Epithelial cell of esophagus (primary cell): ENCODE measurements at regions not wholly inside any gene's neighbourhood (a gene's known extent, or its start where the extent isn't known, plus 50 kb on each side); places are given as distances from the start of the nearest gene placed in this dataset.

Experiments used
- DNase-seq: peaks from one replicate; pipeline ENCODE4 v3.0.0; 2010; ENCODE audit warnings: low read depth
- H3K4me3 ChIP-seq: 2 replicates; pipeline ENCODE4 v1.5.1; 2011; ENCODE audit warnings: mild to moderate bottlenecking, low read length, control low read depth
- CTCF ChIP-seq: IDR thresholded peaks from 2 replicates; pipeline ENCODE4 v1.5.1; 2011; ENCODE audit warnings: low read depth, mild to moderate bottlenecking, low read length, control low read depth, inconsistent platforms; ENCODE audit not compliant: insufficient read depth; ENCODE audit errors: missing control alignments

GRCh38 chr2:183927406-183928325 lies 670.7 kb upstream of the ZNF804A start:
- DNase-seq, result peak; percentile 46
- H3K4me3 ChIP-seq, result no peak overlapping the region
- no peak for TF ChIP-seq CTCF

GRCh38 chr2:183935005-183935404 lies 663.3 kb upstream of the ZNF804A start:
- DNase-seq, result peak; percentile 71
- TF ChIP-seq CTCF, result no peak
- no peak overlapping the region for H3K4me3 ChIP-seq

DNA sequence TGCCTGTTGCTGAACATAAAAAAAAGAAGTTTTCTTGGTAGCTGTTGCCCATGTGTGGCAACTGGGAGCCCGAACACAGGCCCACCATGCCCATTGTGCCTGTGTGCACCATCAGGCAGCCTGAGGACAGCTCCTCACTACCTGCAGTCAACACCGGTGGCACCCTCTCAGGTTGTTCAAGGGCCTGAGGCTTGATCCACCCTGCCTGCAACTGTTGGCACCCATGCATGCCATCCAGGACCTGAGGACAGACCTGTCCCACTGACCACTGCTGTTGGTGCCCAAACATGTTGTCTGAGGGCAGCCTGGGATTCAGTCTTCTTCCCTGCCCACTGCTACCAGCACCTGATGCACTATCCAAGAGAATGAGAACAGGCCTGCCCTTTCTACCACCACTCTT lies 661.1 kb upstream of the ZNF804A start:
- DNase-seq, result no peak
- no peak overlapping the region for H3K4me3 ChIP-seq
- no peak for TF ChIP-seq CTCF

- TF ChIP-seq CTCF, result no peak
- DNase-seq, result no peak
- no peak overlapping the region for H3K4me3 ChIP-seq
These were observed 652.1 kb upstream of the ZNF804A start for GRCh38 chr2:183946193-183946592.

DNA sequence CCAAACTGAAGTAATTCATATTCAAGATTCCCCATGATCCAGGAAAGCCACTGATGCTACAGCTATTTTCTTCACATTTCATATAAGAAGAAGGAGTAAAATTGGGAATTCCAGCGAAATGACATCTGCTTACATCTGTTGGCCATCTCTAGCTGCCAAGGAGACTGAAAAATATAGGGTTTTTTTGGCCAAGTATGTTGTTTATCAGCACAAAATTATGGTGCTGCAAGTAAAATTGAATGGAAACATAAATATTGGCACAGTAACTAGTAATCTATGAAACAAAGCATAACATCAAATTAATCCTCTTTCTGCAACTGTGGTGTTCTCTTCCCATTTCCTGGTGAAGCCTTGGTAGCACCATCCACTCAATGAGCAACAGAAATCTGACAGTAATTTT lies 649.5 kb upstream of the ZNF804A start:
- TF ChIP-seq CTCF, result no peak
- DNase-seq, result no peak
- H3K4me3 ChIP-seq, result no peak overlapping the region

DNA sequence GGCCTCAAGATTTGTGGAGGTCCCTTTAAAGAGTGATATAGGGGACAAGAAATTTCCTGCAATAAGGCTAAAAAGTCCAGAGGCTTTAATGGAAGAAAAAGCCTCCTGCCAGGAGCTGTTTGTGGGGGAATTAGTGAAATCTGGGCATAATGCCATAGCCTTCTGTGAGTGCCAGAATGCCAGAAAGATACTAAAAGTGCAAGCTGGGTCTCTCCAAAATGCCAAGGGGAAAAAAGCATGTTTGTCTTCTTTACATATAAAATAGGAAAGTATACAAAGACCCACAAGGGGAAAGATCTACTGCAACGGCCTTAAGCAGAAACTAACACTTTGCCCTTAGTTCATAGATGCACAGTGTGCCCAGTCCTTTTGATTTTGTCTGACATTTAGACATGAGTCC lies 647.7 kb upstream of the ZNF804A start:
- no peak for DNase-seq
- TF ChIP-seq CTCF, result no peak
- no peak overlapping the region for H3K4me3 ChIP-seq

DNA sequence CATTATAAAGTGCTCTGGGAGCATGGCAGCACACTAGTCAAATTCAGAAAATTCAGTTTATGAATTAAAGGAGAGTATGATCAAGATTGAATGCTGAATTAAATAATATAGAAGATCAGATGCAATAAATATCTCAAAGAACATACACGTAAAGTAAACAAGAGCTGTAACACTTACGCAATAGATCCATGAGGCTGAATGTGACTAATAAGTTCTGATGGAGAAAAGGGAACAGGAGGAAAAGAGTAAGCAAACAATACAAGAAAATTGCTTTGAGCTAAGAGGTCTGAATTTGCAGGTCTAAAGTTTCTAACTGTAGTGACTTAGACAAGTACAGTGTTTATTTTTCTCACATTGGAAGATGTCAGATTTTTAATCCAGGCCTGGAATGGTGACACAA lies 646.7 kb upstream of the ZNF804A start:
- DNase-seq, result peak; percentile 79
- H3K4me3 ChIP-seq, result no peak overlapping the region
- TF ChIP-seq CTCF, result no peak
